ENCODE measurements at regions not wholly inside any gene's neighbourhood (a gene's known extent, or its start where the extent isn't known, plus 50 kb on each side); places are given as distances from the start of the nearest gene placed in this dataset.

GRCh38 chr21:31489726-31490125 lies 145.7 kb upstream of the TIAM1 start:
- H3K4me1 ChIP-seq (ENCODE audit: insufficient read depth, low read length): no peaks in the 10 kb centered on the region
- H3K9me3 ChIP-seq (ENCODE audit: control insufficient read depth, insufficient read depth, low read length): peaks cover 18% of the 10 kb centered on the region
- no peak overlapping the region for H3K9ac ChIP-seq (ENCODE audit: low read depth, low read length)
- no peaks in the 10 kb centered on the region; the same call in 1 of the 2 replicates for H3K36me3 ChIP-seq (ENCODE audit: insufficient read depth, low read length)

DNA sequence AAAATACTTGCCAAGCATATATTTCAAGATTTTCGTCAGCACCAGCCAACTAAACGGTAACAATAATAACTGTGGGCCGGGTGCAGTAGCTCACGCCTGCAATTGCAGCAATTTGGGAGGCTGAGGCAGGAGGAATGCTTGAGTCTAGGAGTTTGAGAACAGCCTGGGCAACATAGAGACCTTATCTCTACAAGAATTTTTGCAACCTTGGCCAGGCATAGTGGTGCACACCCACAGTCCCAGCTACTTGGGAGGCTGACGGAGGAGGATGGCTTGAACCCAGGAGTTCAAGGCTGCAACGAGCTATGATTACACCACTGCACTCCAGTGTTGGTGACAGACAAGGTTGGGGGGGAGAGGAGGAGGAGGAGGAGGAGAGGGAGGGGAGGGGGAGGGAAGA lies 145.0 kb upstream of the TIAM1 start:
- no peaks in the 10 kb centered on the region for H3K4me1 ChIP-seq (ENCODE audit: insufficient read depth, low read length)
- H3K9me3 ChIP-seq (ENCODE audit: control insufficient read depth, insufficient read depth, low read length): peaks cover 19% of the 10 kb centered on the region
- no peak overlapping the region for H3K9ac ChIP-seq (ENCODE audit: low read depth, low read length)
- no peaks in the 10 kb centered on the region; the same call in 1 of the 2 replicates for H3K36me3 ChIP-seq (ENCODE audit: insufficient read depth, low read length)

DNA sequence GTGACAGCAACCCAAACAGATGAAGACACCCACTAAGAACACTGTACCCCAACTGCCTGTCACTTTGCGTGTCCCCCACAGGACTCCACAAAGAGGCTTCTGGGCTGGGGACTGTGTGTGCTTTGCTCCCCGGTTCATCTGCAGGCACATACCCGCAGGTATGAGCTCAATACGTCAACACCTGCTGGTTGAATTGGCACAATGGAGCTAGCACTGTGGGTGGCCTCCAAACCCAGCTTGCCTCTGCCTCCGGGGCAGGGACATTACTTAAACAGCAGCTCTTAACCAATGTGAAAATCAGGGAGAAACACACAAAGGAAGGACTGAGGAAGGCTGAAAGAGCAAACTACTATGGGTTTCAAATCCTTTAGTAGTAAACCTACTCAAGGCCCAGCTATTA lies 140.2 kb upstream of the TIAM1 start:
- Histone ChIP-seq H3K36me3 (ENCODE audit: insufficient read depth, low read length) (no peaks in the 10 kb centered on the region; the same call in 1 of the 2 replicates), H3K9ac (ENCODE audit: low read depth, low read length) (no peak overlapping the region), H3K4me1 (ENCODE audit: insufficient read depth, low read length) (no peaks in the 10 kb centered on the region), H3K9me3 (ENCODE audit: control insufficient read depth, insufficient read depth, low read length) (peaks cover 21% of the 10 kb centered on the region)

DNA sequence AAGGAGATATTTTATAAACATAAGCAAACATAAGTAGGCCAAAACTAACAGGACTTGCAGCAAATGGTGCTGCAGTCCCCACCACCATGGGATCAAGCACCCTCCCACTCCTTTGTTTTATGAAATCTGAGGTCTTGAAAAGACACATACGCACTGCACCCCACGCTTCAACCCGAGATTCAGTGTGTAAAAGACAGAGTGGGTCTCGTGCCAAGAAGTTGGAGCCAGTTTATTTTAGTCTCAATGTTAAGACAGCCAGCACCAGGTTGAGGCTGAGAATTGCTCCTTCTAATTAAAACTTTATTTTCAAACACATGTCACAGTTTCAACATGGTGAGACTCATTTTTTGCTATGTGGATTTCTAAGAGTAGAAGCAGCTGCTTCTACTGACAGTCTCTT lies 139.1 kb upstream of the TIAM1 start:
- Histone ChIP-seq H3K9ac (ENCODE audit: low read depth, low read length) (no peak overlapping the region), H3K4me1 (ENCODE audit: insufficient read depth, low read length) (no peaks in the 10 kb centered on the region), H3K36me3 (ENCODE audit: insufficient read depth, low read length) (no peaks in the 10 kb centered on the region; the same call in 1 of the 2 replicates), H3K9me3 (ENCODE audit: control insufficient read depth, insufficient read depth, low read length) (peaks cover 21% of the 10 kb centered on the region)

- Histone ChIP-seq H3K9me3 (ENCODE audit: control insufficient read depth, insufficient read depth, low read length) (peaks cover 18% of the 10 kb centered on the region), H3K36me3 (ENCODE audit: insufficient read depth, low read length) (no peaks in the 10 kb centered on the region; the same call in 1 of the 2 replicates), H3K9ac (ENCODE audit: low read depth, low read length) (no peak overlapping the region), H3K4me1 (ENCODE audit: insufficient read depth, low read length) (no peaks in the 10 kb centered on the region)
Observed at GRCh38 chr21:31482460-31482859, 138.4 kb upstream of the TIAM1 start.

- Histone ChIP-seq H3K9me3 (ENCODE audit: control insufficient read depth, insufficient read depth, low read length) (peaks cover 9% of the 10 kb centered on the region), H3K9ac (ENCODE audit: low read depth, low read length) (no peak overlapping the region), H3K4me1 (ENCODE audit: insufficient read depth, low read length) (no peaks in the 10 kb centered on the region), H3K36me3 (ENCODE audit: insufficient read depth, low read length) (no peaks in the 10 kb centered on the region)
Observed at GRCh38 chr21:31480228-31480627, 136.2 kb upstream of the TIAM1 start.

GRCh38 chr21:31479714-31480113 lies 135.7 kb upstream of the TIAM1 start:
- Histone ChIP-seq H3K9me3 (ENCODE audit: control insufficient read depth, insufficient read depth, low read length) (peaks cover 4% of the 10 kb centered on the region; the same call in 1 of the 2 replicates), H3K4me1 (ENCODE audit: insufficient read depth, low read length) (no peaks in the 10 kb centered on the region), H3K36me3 (ENCODE audit: insufficient read depth, low read length) (no peaks in the 10 kb centered on the region), H3K9ac (ENCODE audit: low read depth, low read length) (no peak overlapping the region)

DNA sequence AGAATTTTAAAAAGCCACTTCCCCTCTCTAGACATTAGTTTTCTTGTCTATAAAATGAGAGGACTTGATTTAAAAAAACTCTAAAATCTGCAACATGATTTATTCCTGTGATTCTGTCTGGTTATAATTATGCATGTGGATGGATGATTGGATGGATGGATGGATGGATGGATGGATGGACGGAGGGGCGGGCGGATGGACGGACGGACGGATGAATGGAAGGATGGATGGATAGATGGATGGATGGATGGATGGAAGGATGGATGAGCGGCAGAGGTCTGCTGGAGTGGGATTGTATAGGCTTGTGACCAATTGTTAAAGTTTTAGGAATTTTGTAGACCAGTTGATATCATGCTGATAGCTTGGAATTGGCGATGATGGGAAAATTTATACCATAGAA lies 135.2 kb upstream of the TIAM1 start:
- H3K36me3 ChIP-seq (ENCODE audit: insufficient read depth, low read length): no peaks in the 10 kb centered on the region
- H3K9me3 ChIP-seq (ENCODE audit: control insufficient read depth, insufficient read depth, low read length): peaks cover 2% of the 10 kb centered on the region; the same call in 1 of the 2 replicates
- H3K4me1 ChIP-seq (ENCODE audit: insufficient read depth, low read length): no peaks in the 10 kb centered on the region

GRCh38 chr21:31476263-31477022 lies 132.4 kb upstream of the TIAM1 start:
- Histone ChIP-seq H3K36me3 (ENCODE audit: insufficient read depth, low read length) (no peaks in the 10 kb centered on the region), H3K4me1 (ENCODE audit: insufficient read depth, low read length) (no peaks in the 10 kb centered on the region), H3K9ac (ENCODE audit: low read depth, low read length) (no peak overlapping the region), H3K9me3 (ENCODE audit: control insufficient read depth, insufficient read depth, low read length) (no peaks in the 10 kb centered on the region)

More for the DNA sequence above, 135.2 kb upstream of the TIAM1 start:
- no peak overlapping the region for H3K9ac ChIP-seq (ENCODE audit: low read depth, low read length)

DNA sequence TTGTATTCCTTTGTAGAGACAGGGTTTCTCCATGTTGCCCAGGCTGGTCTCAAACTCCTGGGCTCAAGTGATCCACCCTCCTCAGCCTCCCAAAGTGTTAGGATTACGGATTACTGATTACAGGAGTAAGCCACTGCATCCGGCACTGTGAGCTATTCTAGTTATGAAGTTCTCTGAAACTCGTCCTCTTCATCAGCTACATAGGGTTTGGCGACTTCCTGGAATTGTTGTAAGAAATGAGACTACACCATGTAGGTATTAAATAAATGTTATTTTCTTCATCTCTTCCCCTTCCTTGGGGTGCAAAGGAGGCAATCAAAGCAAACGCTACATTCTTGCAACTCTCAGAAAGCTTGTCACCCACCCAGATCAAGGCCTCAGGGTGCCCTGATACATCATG lies 131.2 kb upstream of the TIAM1 start:
- Histone ChIP-seq H3K36me3 (ENCODE audit: insufficient read depth, low read length) (no peaks in the 10 kb centered on the region), H3K9ac (ENCODE audit: low read depth, low read length) (no peak overlapping the region), H3K4me1 (ENCODE audit: insufficient read depth, low read length) (peaks cover 4% of the 10 kb centered on the region; the same call in 1 of the 2 replicates), H3K9me3 (ENCODE audit: control insufficient read depth, insufficient read depth, low read length) (no peaks in the 10 kb centered on the region)

DNA sequence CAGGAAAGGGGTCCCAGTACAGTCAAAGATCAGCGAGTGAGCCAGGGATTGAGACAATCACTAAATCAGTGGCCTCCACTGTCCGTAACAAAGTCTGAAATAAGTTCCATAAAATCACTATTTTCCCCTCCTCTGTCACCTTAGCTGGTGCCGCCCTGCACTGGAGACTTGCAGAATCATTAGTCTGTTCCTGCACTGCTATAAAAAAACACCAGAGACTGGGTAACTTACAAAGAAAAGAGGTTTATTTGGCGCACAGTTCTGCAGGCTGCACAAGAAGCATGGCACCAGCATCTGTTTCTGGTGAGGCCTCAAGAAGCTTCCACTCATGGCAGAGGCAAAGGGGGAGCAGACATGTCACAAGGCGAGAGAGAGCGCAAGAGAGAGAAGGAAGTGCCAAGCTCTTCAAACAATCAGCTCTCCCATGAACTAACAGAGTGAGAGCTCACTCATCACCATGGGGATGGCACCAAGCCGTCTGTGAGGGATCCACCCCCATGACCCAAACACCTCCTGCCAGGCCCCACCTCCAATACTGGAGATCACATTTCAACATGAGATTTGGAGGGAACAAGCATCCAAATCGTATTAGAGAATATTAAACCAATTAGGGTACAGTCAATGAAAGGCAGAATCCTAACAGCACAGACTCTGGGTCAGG lies 129.8 kb upstream of the TIAM1 start:
- H3K4me1 ChIP-seq (ENCODE audit: insufficient read depth, low read length): peaks cover 4% of the 10 kb centered on the region; the same call in 1 of the 2 replicates
- no peak overlapping the region for H3K9ac ChIP-seq (ENCODE audit: low read depth, low read length)
- no peaks in the 10 kb centered on the region for H3K36me3 ChIP-seq (ENCODE audit: insufficient read depth, low read length)
- H3K9me3 ChIP-seq (ENCODE audit: control insufficient read depth, insufficient read depth, low read length): no peaks in the 10 kb centered on the region

DNA sequence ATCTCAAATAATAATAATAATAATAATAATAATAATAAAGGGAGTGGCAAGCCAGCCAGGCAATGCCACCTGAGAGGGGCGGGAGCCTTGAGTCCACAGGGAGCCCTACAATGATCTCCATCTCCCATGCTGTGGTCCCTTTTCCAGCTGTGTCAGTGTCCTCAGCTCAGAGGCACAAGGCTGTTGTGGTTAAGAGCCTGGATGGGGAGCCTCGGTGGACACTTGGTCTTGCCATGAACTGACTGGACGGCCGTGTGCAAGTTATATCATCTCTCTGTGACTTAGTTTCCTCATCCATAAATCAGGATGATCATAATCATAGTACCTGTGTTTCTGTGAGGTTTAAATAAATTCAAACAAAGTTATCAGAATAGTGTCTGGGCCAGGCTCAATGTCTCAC lies 127.8 kb upstream of the TIAM1 start:
- H3K9ac ChIP-seq (ENCODE audit: low read depth, low read length): no peak overlapping the region
- peaks cover 4% of the 10 kb centered on the region; the same call in 1 of the 2 replicates for H3K4me1 ChIP-seq (ENCODE audit: insufficient read depth, low read length)
- no peaks in the 10 kb centered on the region for H3K36me3 ChIP-seq (ENCODE audit: insufficient read depth, low read length)
- no peaks in the 10 kb centered on the region for H3K9me3 ChIP-seq (ENCODE audit: control insufficient read depth, insufficient read depth, low read length)

GRCh38 chr21:31470896-31471694 lies 127.0 kb upstream of the TIAM1 start:
- Histone ChIP-seq H3K9me3 (ENCODE audit: control insufficient read depth, insufficient read depth, low read length) (no peaks in the 10 kb centered on the region), H3K9ac (ENCODE audit: low read depth, low read length) (no peak overlapping the region; the same call in 1 of the 2 replicates), H3K4me1 (ENCODE audit: insufficient read depth, low read length) (peaks cover 4% of the 10 kb centered on the region; the same call in 1 of the 2 replicates), H3K36me3 (ENCODE audit: insufficient read depth, low read length) (no peaks in the 10 kb centered on the region)

GRCh38 chr21:31460980-31461379 lies 116.9 kb upstream of the TIAM1 start:
- no peak overlapping the region for H3K9ac ChIP-seq (ENCODE audit: low read depth, low read length)
- no peaks in the 10 kb centered on the region for H3K36me3 ChIP-seq (ENCODE audit: insufficient read depth, low read length)
- H3K9me3 ChIP-seq (ENCODE audit: control insufficient read depth, insufficient read depth, low read length): no peaks in the 10 kb centered on the region
- H3K4me1 ChIP-seq (ENCODE audit: insufficient read depth, low read length): no peaks in the 10 kb centered on the region
